ENCODE measurements at regions not wholly inside any gene's neighbourhood (a gene's known extent, or its start where the extent isn't known, plus 50 kb on each side); places are given as distances from the start of the nearest gene placed in this dataset.

- no peak for TF ChIP-seq CTCF (IDR thresholded peaks at IDR 0.05; ENCODE audit: extremely low read depth, insufficient read depth, missing control alignments)
- DNase-seq (ENCODE audit: low spot score) = no peak
- in situ Hi-C loops (cut with MboI; ENCODE audit: low pct_unique_long_range_greater_than_20kb, low sequenced_read_pairs, unreplicated experiment) = no loop called here
These were observed 243.1 kb downstream of the C12orf75 start for GRCh38 chr12:105573574-105573973.

GRCh38 chr12:105574056-105574715 lies 243.7 kb downstream of the C12orf75 start:
- in situ Hi-C loops (cut with MboI; ENCODE audit: low pct_unique_long_range_greater_than_20kb, low sequenced_read_pairs, unreplicated experiment) = no loop called here
- no peak for DNase-seq (ENCODE audit: low spot score)
- no peak for TF ChIP-seq CTCF (IDR thresholded peaks at IDR 0.05; ENCODE audit: extremely low read depth, insufficient read depth, missing control alignments)

- no peak for DNase-seq (ENCODE audit: low spot score)
- no peak for TF ChIP-seq CTCF (IDR thresholded peaks at IDR 0.05; ENCODE audit: extremely low read depth, insufficient read depth, missing control alignments)
- in situ Hi-C loops (cut with MboI; ENCODE audit: low pct_unique_long_range_greater_than_20kb, low sequenced_read_pairs, unreplicated experiment) = no loop called here
These were observed 244.7 kb downstream of the C12orf75 start for GRCh38 chr12:105575235-105575634.

- in situ Hi-C loops (cut with MboI; ENCODE audit: low pct_unique_long_range_greater_than_20kb, low sequenced_read_pairs, unreplicated experiment) = no loop called here
- no peak for TF ChIP-seq CTCF (IDR thresholded peaks at IDR 0.05; ENCODE audit: extremely low read depth, insufficient read depth, missing control alignments)
These were observed 245.8 kb downstream of the C12orf75 start for GRCh38 chr12:105576261-105576660.

GRCh38 chr12:105580821-105581352 lies 250.4 kb downstream of the C12orf75 start:
- no peak for TF ChIP-seq CTCF (IDR thresholded peaks at IDR 0.05; ENCODE audit: extremely low read depth, insufficient read depth, missing control alignments)
- in situ Hi-C loops (cut with MboI; ENCODE audit: low pct_unique_long_range_greater_than_20kb, low sequenced_read_pairs, unreplicated experiment) = no loop called here
- no peak for DNase-seq (ENCODE audit: low spot score)

More at GRCh38 chr12:105576261-105576660, 245.8 kb downstream of the C12orf75 start:
- DNase-seq (ENCODE audit: low spot score) = no peak

GRCh38 chr12:105581420-105581819 lies 250.9 kb downstream of the C12orf75 start:
- no peak for DNase-seq (ENCODE audit: low spot score)
- no peak for TF ChIP-seq CTCF (IDR thresholded peaks at IDR 0.05; ENCODE audit: extremely low read depth, insufficient read depth, missing control alignments)
- in situ Hi-C loops (cut with MboI; ENCODE audit: low pct_unique_long_range_greater_than_20kb, low sequenced_read_pairs, unreplicated experiment) = no loop called here

Measured in GM13977 (cell line).